HG02759 (cell line): ENCODE measurements at regions not wholly inside any gene's neighbourhood (a gene's known extent, or its start where the extent isn't known, plus 50 kb on each side); places are given as distances from the start of the nearest gene placed in this dataset.
"Not testable (repeated sequence)": the region's sequence is repeated elsewhere in the genome, so short reads cannot be mapped to it uniquely, and the experiment has no call there.

Source experiments
- ATAC-seq: cut with Tn5 transposase; IDR thresholded peaks from one replicate; pipeline ENCODE4 v1.9.1; 2021; ENCODE audit warnings: mild to moderate bottlenecking, moderate library complexity; ENCODE audit not compliant: unreplicated experiment

GRCh38 chr14:106145731-106146130 lies 619.3 kb downstream of the TMEM121 start:
- not testable (repeated sequence) for ATAC-seq

- not testable (repeated sequence) for ATAC-seq
Observed at GRCh38 chr14:106153362-106153955, 627.1 kb downstream of the TMEM121 start.

- no peak for ATAC-seq
Observed at GRCh38 chr14:106163316-106163715, 636.9 kb downstream of the TMEM121 start.

GRCh38 chr14:106163812-106164211 lies 637.4 kb downstream of the TMEM121 start:
- not testable (repeated sequence) for ATAC-seq

- ATAC-seq: no peak
Observed at GRCh38 chr14:106166232-106166631, 639.8 kb downstream of the TMEM121 start.

GRCh38 chr14:106166650-106167204 lies 640.3 kb downstream of the TMEM121 start:
- ATAC-seq: no peak

GRCh38 chr14:106170163-106170658 lies 643.8 kb downstream of the TMEM121 start:
- not testable (repeated sequence) for ATAC-seq

- ATAC-seq: no peak
Observed at GRCh38 chr14:106174206-106174605, 647.8 kb downstream of the TMEM121 start.

- not testable (repeated sequence) for ATAC-seq
Observed at GRCh38 chr14:106177266-106178246, 651.2 kb downstream of the TMEM121 start.

- no peak for ATAC-seq
Observed at GRCh38 chr14:106179761-106180160, 653.4 kb downstream of the TMEM121 start.

GRCh38 chr14:106184771-106185170 lies 658.4 kb downstream of the TMEM121 start:
- not testable (repeated sequence) for ATAC-seq

- ATAC-seq: not testable (repeated sequence)
Observed at GRCh38 chr14:106185174-106185836, 658.9 kb downstream of the TMEM121 start.

GRCh38 chr14:106185837-106186233 lies 659.5 kb downstream of the TMEM121 start:
- no peak for ATAC-seq

GRCh38 chr14:106187216-106187615 lies 660.8 kb downstream of the TMEM121 start:
- ATAC-seq: no peak

GRCh38 chr14:106192701-106193100 lies 666.3 kb downstream of the TMEM121 start:
- ATAC-seq: not testable (repeated sequence)

- ATAC-seq: not testable (repeated sequence)
Observed at GRCh38 chr14:106196459-106196858, 670.1 kb downstream of the TMEM121 start.

GRCh38 chr14:106197264-106197663 lies 670.9 kb downstream of the TMEM121 start:
- ATAC-seq: not testable (repeated sequence)

GRCh38 chr14:106199097-106199496 lies 672.7 kb downstream of the TMEM121 start:
- no peak for ATAC-seq

- ATAC-seq: no peak
Observed at GRCh38 chr14:106200541-106201315, 674.3 kb downstream of the TMEM121 start.

GRCh38 chr14:106201376-106201775 lies 675.0 kb downstream of the TMEM121 start:
- ATAC-seq: no peak
